Mucosa of rectum (tissue), 2 donors: ENCODE measurements at regions not wholly inside any gene's neighbourhood (a gene's known extent, or its start where the extent isn't known, plus 50 kb on each side); places are given as distances from the start of the nearest gene placed in this dataset.

Source experiments
- H3K27ac ChIP-seq, 2 donors: one replicate each; pipeline ENCODE4 v1.7.0; 2013; ENCODE audit warnings: inconsistent platforms in 2 of 2, low read depth in 2 of 2, low read length in 2 of 2
- H3K27me3 ChIP-seq, 2 donors: one replicate each; pipeline ENCODE4 v1.7.0; 2013; ENCODE audit warnings: low read length in 2 of 2; ENCODE audit not compliant: control insufficient read depth in 2 of 2, insufficient read depth in 2 of 2
- H3K36me3 ChIP-seq, 2 donors: one replicate each; pipeline ENCODE4 v1.7.0; 2013; ENCODE audit warnings: low read length in 2 of 2; ENCODE audit not compliant: control insufficient read depth in 2 of 2, insufficient read depth in 2 of 2
- H3K4me1 ChIP-seq, 2 donors: one replicate each; pipeline ENCODE4 v1.7.0; 2013; ENCODE audit warnings: low read length in 2 of 2, mild to moderate bottlenecking in 1 of 2; ENCODE audit not compliant: control insufficient read depth in 2 of 2, insufficient read depth in 2 of 2
- H3K4me3 ChIP-seq, 2 donors: one replicate each; pipeline ENCODE4 v1.7.0; 2013; ENCODE audit warnings: low read length in 2 of 2
- H3K9ac ChIP-seq, 2 donors: one replicate each; pipeline ENCODE4 v1.7.0; 2013; ENCODE audit warnings: low read length in 2 of 2, low read depth in 1 of 2, mild to moderate bottlenecking in 1 of 2
- H3K9me3 ChIP-seq, 2 donors: one replicate each; pipeline ENCODE4 v1.7.0; 2013; ENCODE audit warnings: low read length in 2 of 2; ENCODE audit not compliant: control insufficient read depth in 2 of 2
- donor health status: healthy.
- donor health status: Normal muscosa, but diverticular disease.

GRCh38 chr7:136064627-136065237 lies 87.6 kb upstream of the MTPN start:
- Histone ChIP-seq H3K27ac (no peak overlapping the region), H3K36me3 (no peaks in the 10 kb centered on the region), H3K4me3 (no peak overlapping the region), H3K9me3 (no peaks in the 10 kb centered on the region), H3K9ac (no peak overlapping the region), H3K4me1 (no peaks in the 10 kb centered on the region), H3K27me3 (no peaks in the 10 kb centered on the region)

- H3K27me3 ChIP-seq, result no peaks in the 10 kb centered on the region
- no peaks in the 10 kb centered on the region for H3K9me3 ChIP-seq
- H3K4me1 ChIP-seq, result no peaks in the 10 kb centered on the region
- no peaks in the 10 kb centered on the region for H3K36me3 ChIP-seq
- H3K9ac ChIP-seq, result no peak overlapping the region
- no peak overlapping the region for H3K4me3 ChIP-seq
- H3K27ac ChIP-seq, result no peak overlapping the region
Measured at GRCh38 chr7:136064081-136064480, 86.9 kb upstream of the MTPN start.

GRCh38 chr7:136063326-136063666 lies 86.1 kb upstream of the MTPN start:
- Histone ChIP-seq H3K27me3 (no peaks in the 10 kb centered on the region), H3K36me3 (no peaks in the 10 kb centered on the region), H3K4me3 (no peak overlapping the region), H3K9me3 (no peaks in the 10 kb centered on the region), H3K27ac (no peak overlapping the region), H3K9ac (no peak overlapping the region), H3K4me1 (no peaks in the 10 kb centered on the region)

- Histone ChIP-seq H3K9me3 (no peaks in the 10 kb centered on the region), H3K9ac (no peak overlapping the region), H3K27ac (no peak overlapping the region), H3K36me3 (no peaks in the 10 kb centered on the region), H3K4me3 (no peak overlapping the region), H3K27me3 (no peaks in the 10 kb centered on the region), H3K4me1 (no peaks in the 10 kb centered on the region)
Measured at GRCh38 chr7:136062625-136063325, 85.6 kb upstream of the MTPN start.

GRCh38 chr7:136061433-136061832 lies 84.3 kb upstream of the MTPN start:
- Histone ChIP-seq H3K36me3 (no peaks in the 10 kb centered on the region), H3K9ac (no peak overlapping the region), H3K27me3 (no peaks in the 10 kb centered on the region), H3K9me3 (no peaks in the 10 kb centered on the region), H3K27ac (no peak overlapping the region), H3K4me1 (no peaks in the 10 kb centered on the region), H3K4me3 (no peak overlapping the region)

GRCh38 chr7:136058546-136058945 lies 81.4 kb upstream of the MTPN start:
- Histone ChIP-seq H3K4me3 (no peak overlapping the region), H3K27ac (no peak overlapping the region), H3K9ac (no peak overlapping the region), H3K4me1 (no peaks in the 10 kb centered on the region), H3K27me3 (no peaks in the 10 kb centered on the region), H3K9me3 (no peaks in the 10 kb centered on the region), H3K36me3 (no peaks in the 10 kb centered on the region)

GRCh38 chr7:136057509-136057908 lies 80.3 kb upstream of the MTPN start:
- Histone ChIP-seq H3K4me3 (no peak overlapping the region), H3K27ac (no peak overlapping the region), H3K9ac (no peak overlapping the region), H3K9me3 (no peaks in the 10 kb centered on the region), H3K27me3 (no peaks in the 10 kb centered on the region), H3K36me3 (no peaks in the 10 kb centered on the region), H3K4me1 (no peaks in the 10 kb centered on the region)

GRCh38 chr7:136056651-136057231 lies 79.6 kb upstream of the MTPN start:
- H3K27me3 ChIP-seq, result no peaks in the 10 kb centered on the region
- no peaks in the 10 kb centered on the region for H3K36me3 ChIP-seq
- H3K4me1 ChIP-seq, result no peaks in the 10 kb centered on the region
- H3K9ac ChIP-seq, result no peak overlapping the region
- H3K9me3 ChIP-seq, result no peaks in the 10 kb centered on the region
- no peak overlapping the region for H3K27ac ChIP-seq
- H3K4me3 ChIP-seq, result no peak overlapping the region

GRCh38 chr7:136055266-136055665 lies 78.1 kb upstream of the MTPN start:
- Histone ChIP-seq H3K36me3 (no peaks in the 10 kb centered on the region), H3K27me3 (no peaks in the 10 kb centered on the region), H3K27ac (no peak overlapping the region), H3K9ac (no peak overlapping the region), H3K4me3 (no peak overlapping the region), H3K4me1 (no peaks in the 10 kb centered on the region), H3K9me3 (no peaks in the 10 kb centered on the region)

- H3K4me3 ChIP-seq, result no peak overlapping the region
- no peak overlapping the region for H3K27ac ChIP-seq
- H3K9ac ChIP-seq, result no peak overlapping the region
- H3K27me3 ChIP-seq, result no peaks in the 10 kb centered on the region
- no peaks in the 10 kb centered on the region for H3K36me3 ChIP-seq
- no peaks in the 10 kb centered on the region for H3K9me3 ChIP-seq
- no peaks in the 10 kb centered on the region for H3K4me1 ChIP-seq
Measured at GRCh38 chr7:136053689-136054485, 76.7 kb upstream of the MTPN start.
